PC-3 (cell line): ENCODE measurements at regions not wholly inside any gene's neighbourhood (a gene's known extent, or its start where the extent isn't known, plus 50 kb on each side); places are given as distances from the start of the nearest gene placed in this dataset.

ENCODE experiments used
- CTCF ChIP-seq: fragments of 300-600 bp; sonication (generic); conservative IDR thresholded peaks from 2 replicates; pipeline ENCODE4 v1.5.1; 2017; ENCODE audit warnings: antibody characterized with exemption, low read depth, mild to moderate bottlenecking, low read length
- EZH2 ChIP-seq: fragments of 300-600 bp; sonication (generic); IDR thresholded peaks from one replicate; pipeline ENCODE4 v1.6.1; 2017; ENCODE audit warnings: antibody characterized with exemption, mild to moderate bottlenecking, low read length; ENCODE audit not compliant: unreplicated experiment
- EZH2phosphoT487 ChIP-seq: fragments of 300-600 bp; sonication (generic); IDR thresholded peaks from 2 replicates; pipeline ENCODE4 v1.6.1; 2018; ENCODE audit warnings: mild to moderate bottlenecking, antibody characterized with exemption, low read length, borderline replicate concordance

GRCh38 chr10:10849306-10849705, 168.4 kb upstream of the CELF2 start:
- no peak for TF ChIP-seq CTCF
- TF ChIP-seq EZH2 = no peak
- no peak for TF ChIP-seq EZH2phosphoT487
